ENCODE measurements at regions not wholly inside any gene's neighbourhood (a gene's known extent, or its start where the extent isn't known, plus 50 kb on each side); places are given as distances from the start of the nearest gene placed in this dataset.

DNA sequence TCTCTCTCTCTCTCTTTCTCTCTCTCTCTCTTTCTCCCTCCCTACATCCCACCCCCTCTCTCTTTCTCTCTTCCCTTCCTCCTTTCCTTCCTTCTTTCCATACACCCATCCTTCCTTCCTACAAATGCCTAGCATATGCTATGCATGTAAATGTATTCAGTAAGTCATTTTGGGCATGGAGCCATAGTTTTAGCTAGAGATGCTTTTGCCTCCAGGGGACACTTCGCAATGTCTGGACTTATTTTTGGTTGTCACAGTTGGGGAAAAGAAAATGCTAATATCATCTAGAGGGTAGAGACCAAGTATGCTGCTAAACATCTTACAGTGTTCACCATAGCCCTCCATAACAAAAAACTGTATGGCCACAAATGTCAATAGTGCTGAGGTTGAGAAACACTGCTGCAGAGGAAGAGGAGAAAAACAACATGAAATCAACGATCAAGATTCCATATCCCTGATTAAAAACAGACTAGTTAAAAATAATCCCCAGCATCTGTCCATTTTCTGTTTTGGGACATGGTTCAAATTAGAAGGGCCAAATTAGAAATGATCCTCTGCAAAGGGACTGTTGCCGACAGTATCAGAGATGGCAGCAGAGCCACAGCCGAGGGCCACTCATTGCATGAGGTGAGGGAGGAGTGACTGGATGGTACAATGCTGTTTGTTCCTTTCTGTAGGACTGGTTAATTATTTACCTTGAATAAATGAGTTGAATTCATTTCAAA lies 152.7 kb downstream of the SH3BGRL2 start:
- ChIA-PET POLR2A (no interaction called here), CTCF (no interaction called here)
- Mint-ChIP-seq H3K4me1 (no peaks in the 10 kb centered on the region), H3K4me3 (no peak overlapping the region), H3K9me3 (no peaks in the 10 kb centered on the region), H3K27ac (no peak overlapping the region), H3K27me3 (ENCODE audit: low read depth) (no peaks in the 10 kb centered on the region; the same call in 1 of the 2 replicates), H3K36me3 (no peaks in the 10 kb centered on the region)
- no peak for ATAC-seq
- no peak for DNase-seq (ENCODE audit: low spot score)
- TF ChIP-seq MXD4 (CRISPR knock-in tag; IDR thresholded peaks at IDR 0.05; ENCODE audit: borderline replicate concordance), result no peak
- no peak for TF ChIP-seq TCF7 (CRISPR knock-in tag; IDR thresholded peaks at IDR 0.05; ENCODE audit: low read depth)
- TF ChIP-seq, protein P1, sequence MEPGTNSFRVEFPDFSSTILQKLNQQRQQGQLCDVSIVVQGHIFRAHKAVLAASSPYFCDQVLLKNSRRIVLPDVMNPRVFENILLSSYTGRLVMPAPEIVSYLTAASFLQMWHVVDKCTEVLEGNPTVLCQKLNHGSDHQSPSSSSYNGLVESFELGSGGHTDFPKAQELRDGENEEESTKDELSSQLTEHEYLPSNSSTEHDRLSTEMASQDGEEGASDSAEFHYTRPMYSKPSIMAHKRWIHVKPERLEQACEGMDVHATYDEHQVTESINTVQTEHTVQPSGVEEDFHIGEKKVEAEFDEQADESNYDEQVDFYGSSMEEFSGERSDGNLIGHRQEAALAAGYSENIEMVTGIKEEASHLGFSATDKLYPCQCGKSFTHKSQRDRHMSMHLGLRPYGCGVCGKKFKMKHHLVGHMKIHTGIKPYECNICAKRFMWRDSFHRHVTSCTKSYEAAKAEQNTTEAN (CRISPR knock-in tag; IDR thresholded peaks at IDR 0.05), result no peak
- TF ChIP-seq GTF2I (CRISPR knock-in tag; conservative IDR thresholded peaks at IDR 0.05), result no peak
- TF ChIP-seq JAZF1 (CRISPR knock-in tag; IDR thresholded peaks at IDR 0.05), result no peak
- TF ChIP-seq, protein P2, sequence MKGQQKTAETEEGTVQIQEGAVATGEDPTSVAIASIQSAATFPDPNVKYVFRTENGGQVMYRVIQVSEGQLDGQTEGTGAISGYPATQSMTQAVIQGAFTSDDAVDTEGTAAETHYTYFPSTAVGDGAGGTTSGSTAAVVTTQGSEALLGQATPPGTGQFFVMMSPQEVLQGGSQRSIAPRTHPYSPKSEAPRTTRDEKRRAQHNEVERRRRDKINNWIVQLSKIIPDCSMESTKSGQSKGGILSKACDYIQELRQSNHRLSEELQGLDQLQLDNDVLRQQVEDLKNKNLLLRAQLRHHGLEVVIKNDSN (CRISPR knock-in tag; IDR thresholded peaks at IDR 0.05), result no peak
- TF ChIP-seq JUN (CRISPR knock-in tag; IDR thresholded peaks at IDR 0.05), result no peak
- TF ChIP-seq, protein P3, sequence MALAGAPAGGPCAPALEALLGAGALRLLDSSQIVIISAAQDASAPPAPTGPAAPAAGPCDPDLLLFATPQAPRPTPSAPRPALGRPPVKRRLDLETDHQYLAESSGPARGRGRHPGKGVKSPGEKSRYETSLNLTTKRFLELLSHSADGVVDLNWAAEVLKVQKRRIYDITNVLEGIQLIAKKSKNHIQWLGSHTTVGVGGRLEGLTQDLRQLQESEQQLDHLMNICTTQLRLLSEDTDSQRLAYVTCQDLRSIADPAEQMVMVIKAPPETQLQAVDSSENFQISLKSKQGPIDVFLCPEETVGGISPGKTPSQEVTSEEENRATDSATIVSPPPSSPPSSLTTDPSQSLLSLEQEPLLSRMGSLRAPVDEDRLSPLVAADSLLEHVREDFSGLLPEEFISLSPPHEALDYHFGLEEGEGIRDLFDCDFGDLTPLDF (CRISPR knock-in tag; IDR thresholded peaks at IDR 0.05), result no peak
- TF ChIP-seq NR3C1 (CRISPR knock-in tag; conservative IDR thresholded peaks at IDR 0.05; ENCODE audit: low read depth), result no peak
- TF ChIP-seq, protein P4, sequence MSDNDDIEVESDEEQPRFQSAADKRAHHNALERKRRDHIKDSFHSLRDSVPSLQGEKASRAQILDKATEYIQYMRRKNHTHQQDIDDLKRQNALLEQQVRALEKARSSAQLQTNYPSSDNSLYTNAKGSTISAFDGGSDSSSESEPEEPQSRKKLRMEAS (CRISPR knock-in tag; IDR thresholded peaks at IDR 0.05), result no peak
- TF ChIP-seq ELF4 (CRISPR knock-in tag; IDR thresholded peaks at IDR 0.05; ENCODE audit: low read depth), result no peak
- TF ChIP-seq IRF2 (CRISPR knock-in tag; IDR thresholded peaks at IDR 0.05; ENCODE audit: borderline replicate concordance, low read depth), result no peak

DNA sequence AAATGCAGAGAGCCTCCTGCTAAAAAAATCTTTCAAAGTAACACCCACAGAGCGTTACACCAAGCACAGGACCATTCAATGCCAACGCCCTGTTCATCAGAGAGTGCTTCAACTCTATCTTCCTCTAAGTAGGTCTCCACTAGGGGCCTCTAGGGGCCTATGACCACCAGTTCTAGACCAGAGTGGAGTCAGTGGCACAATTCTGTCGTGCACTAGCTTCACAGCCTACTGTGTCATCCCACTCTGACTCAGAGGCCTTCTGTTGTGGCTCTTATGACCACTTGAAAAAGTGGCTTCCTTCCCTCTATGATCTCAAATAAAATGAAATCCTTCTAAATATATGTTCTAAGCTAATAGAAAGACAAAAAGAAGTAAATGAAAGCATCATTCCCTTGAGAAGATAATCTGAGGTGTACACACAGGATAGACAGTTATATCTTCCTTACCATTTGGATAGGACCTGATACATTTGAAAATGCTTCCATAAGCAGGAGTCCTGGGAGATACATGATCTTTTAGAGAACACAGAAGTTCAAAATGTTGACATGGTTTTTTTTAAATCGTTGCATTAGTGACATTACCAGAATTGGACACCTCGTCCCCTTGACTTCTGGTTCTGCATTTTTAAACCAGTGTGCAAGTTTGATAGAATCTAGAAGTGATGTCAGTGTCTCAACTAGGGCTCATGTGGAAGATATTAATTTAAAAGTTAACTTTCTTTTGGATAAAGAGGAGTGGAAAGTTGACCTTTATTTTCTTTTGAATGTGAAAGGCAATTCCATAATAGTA lies 151.9 kb downstream of the SH3BGRL2 start:
- DNase-seq (ENCODE audit: low spot score) (no peak), ATAC-seq (no peak)
- TF ChIP-seq GABPB1 (CRISPR knock-in tag; IDR thresholded peaks at IDR 0.05) (no peak), TCF7 (CRISPR knock-in tag; IDR thresholded peaks at IDR 0.05; ENCODE audit: low read depth) (no peak), ZNF263 (CRISPR knock-in tag; IDR thresholded peaks at IDR 0.05; ENCODE audit: low read depth) (no peak)
- TF ChIP-seq, protein P1 (CRISPR knock-in tag; IDR thresholded peaks at IDR 0.05), result no peak
- TF ChIP-seq, protein P5, sequence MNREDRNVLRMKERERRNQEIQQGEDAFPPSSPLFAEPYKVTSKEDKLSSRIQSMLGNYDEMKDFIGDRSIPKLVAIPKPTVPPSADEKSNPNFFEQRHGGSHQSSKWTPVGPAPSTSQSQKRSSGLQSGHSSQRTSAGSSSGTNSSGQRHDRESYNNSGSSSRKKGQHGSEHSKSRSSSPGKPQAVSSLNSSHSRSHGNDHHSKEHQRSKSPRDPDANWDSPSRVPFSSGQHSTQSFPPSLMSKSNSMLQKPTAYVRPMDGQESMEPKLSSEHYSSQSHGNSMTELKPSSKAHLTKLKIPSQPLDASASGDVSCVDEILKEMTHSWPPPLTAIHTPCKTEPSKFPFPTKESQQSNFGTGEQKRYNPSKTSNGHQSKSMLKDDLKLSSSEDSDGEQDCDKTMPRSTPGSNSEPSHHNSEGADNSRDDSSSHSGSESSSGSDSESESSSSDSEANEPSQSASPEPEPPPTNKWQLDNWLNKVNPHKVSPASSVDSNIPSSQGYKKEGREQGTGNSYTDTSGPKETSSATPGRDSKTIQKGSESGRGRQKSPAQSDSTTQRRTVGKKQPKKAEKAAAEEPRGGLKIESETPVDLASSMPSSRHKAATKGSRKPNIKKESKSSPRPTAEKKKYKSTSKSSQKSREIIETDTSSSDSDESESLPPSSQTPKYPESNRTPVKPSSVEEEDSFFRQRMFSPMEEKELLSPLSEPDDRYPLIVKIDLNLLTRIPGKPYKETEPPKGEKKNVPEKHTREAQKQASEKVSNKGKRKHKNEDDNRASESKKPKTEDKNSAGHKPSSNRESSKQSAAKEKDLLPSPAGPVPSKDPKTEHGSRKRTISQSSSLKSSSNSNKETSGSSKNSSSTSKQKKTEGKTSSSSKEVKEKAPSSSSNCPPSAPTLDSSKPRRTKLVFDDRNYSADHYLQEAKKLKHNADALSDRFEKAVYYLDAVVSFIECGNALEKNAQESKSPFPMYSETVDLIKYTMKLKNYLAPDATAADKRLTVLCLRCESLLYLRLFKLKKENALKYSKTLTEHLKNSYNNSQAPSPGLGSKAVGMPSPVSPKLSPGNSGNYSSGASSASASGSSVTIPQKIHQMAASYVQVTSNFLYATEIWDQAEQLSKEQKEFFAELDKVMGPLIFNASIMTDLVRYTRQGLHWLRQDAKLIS (CRISPR knock-in tag; IDR thresholded peaks at IDR 0.05; ENCODE audit: borderline replicate concordance), result no peak
- TF ChIP-seq, protein P4 (CRISPR knock-in tag; IDR thresholded peaks at IDR 0.05), result no peak
- TF ChIP-seq, protein P6, sequence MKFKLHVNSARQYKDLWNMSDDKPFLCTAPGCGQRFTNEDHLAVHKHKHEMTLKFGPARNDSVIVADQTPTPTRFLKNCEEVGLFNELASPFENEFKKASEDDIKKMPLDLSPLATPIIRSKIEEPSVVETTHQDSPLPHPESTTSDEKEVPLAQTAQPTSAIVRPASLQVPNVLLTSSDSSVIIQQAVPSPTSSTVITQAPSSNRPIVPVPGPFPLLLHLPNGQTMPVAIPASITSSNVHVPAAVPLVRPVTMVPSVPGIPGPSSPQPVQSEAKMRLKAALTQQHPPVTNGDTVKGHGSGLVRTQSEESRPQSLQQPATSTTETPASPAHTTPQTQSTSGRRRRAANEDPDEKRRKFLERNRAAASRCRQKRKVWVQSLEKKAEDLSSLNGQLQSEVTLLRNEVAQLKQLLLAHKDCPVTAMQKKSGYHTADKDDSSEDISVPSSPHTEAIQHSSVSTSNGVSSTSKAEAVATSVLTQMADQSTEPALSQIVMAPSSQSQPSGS (CRISPR knock-in tag; IDR thresholded peaks at IDR 0.05; ENCODE audit: borderline replicate concordance, low read depth), result no peak
- TF ChIP-seq, protein P7, sequence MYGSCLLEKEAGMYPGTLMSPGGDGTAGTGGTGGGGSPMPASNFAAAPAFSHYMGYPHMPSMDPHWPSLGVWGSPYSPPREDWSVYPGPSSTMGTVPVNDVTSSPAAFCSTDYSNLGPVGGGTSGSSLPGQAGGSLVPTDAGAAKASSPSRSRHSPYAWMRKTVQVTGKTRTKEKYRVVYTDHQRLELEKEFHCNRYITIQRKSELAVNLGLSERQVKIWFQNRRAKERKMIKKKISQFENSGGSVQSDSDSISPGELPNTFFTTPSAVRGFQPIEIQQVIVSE (CRISPR knock-in tag; IDR thresholded peaks at IDR 0.05; ENCODE audit: borderline replicate concordance), result no peak
- ChIA-PET CTCF (interaction anchor here (0.7 kb wide), 1 partner anchor 28 kb away, joined by 3 read pairs; no protein-coding TSS in a partner anchor), POLR2A (no interaction called here)
- Mint-ChIP-seq H3K4me3 (no peak overlapping the region), H3K27me3 (ENCODE audit: low read depth) (no peaks in the 10 kb centered on the region; the same call in 1 of the 2 replicates), H3K27ac (no peak overlapping the region), H3K4me1 (no peaks in the 10 kb centered on the region), H3K9me3 (no peaks in the 10 kb centered on the region), H3K36me3 (no peaks in the 10 kb centered on the region)
